NCI-H345 treated with DMSO at 0.1 percent for 48 hours (cell line): ENCODE measurements at regions not wholly inside any gene's neighbourhood (a gene's known extent, or its start where the extent isn't known, plus 50 kb on each side); places are given as distances from the start of the nearest gene placed in this dataset.
"Not testable (repeated sequence)": the region's sequence is repeated elsewhere in the genome, so short reads cannot be mapped to it uniquely, and the experiment has no call there.

ENCODE experiments used
- DNase-seq: peaks from one replicate; lab custom pipeline; 2025; ENCODE audit not compliant: unreplicated experiment; lab: John Stamatoyannopoulos, UW

GRCh38 chr4:102397056-102397455, 51.8 kb upstream of the SLC39A8 start:
- DNase-seq, result not testable (repeated sequence)

DNA sequence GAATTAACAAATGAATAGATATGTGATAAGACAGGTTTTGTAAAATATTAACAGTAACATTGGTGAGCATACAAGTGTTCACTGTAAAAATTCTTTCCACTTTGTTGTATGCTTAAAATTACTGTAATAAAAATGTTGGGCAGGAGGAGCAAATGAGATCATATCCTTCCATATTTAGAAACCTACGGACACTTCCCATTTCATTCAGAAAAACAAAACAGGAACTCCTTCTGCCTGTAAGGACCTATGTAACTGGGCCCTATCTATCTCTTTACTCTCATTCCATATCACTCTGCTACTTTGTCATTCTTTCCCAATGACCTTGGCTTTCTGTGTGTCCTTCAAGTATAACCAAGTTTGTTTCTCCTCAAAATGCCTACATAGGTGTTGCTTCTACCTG, 53.7 kb upstream of the SLC39A8 start:
- no peak for DNase-seq

GRCh38 chr4:102400898-102401297, 55.6 kb upstream of the SLC39A8 start:
- DNase-seq, result no peak

GRCh38 chr4:102402223-102402622, 56.9 kb upstream of the SLC39A8 start:
- DNase-seq, result no peak

- DNase-seq, result no peak
Measured at GRCh38 chr4:102403116-102403515, 57.8 kb upstream of the SLC39A8 start.

GRCh38 chr4:102404431-102404969, 59.2 kb upstream of the SLC39A8 start:
- no peak for DNase-seq

DNA sequence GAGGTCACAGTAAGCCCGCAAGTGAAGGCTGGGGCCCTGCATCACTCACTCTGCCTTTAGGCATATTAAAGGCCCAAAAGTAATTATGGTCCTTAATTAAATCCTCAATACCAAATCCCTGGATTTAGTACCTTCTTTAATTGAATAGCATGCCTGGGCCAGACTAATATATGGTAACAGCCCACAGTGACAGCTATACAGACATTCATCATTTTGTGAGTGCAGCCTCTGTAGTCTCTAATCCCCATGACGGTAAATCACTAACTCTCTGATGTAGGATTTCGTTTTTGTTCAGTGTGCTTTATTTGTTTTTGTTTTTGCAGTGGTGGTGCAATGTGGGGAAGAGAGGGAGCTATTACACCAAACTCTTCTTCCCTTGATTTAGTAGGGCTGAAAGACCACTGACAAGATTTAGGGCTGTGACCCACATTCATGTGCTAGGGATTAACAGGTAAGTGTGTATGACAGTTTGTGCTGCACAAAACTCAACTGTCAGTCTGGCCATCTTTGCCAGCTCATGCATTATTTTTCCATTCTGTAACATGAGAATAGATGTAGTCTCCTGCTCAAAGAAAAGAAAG, 60.6 kb upstream of the SLC39A8 start:
- DNase-seq, result no peak

- not testable (repeated sequence) for DNase-seq
Measured at GRCh38 chr4:102410884-102411283, 65.6 kb upstream of the SLC39A8 start.

GRCh38 chr4:102411408-102411807, 66.1 kb upstream of the SLC39A8 start:
- DNase-seq, result no peak

DNA sequence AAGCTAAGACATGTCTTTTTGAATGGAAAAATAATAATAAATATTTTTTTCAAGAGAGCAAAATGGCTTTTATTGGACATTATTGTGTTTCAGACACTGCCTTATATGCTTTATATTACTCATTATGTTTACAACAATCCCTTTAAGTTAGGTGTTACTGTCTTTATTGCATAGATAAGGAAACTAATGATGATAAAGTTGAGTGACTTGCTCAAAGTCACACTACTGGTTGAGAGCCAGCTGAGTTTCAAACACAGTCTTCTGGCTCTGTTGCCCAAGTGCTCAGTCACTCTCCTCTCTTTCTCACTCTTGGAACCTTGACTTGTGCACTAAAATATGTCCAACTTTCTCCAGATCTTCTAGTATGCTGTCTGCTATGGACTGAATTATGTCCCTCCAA, 71.5 kb upstream of the SLC39A8 start:
- DNase-seq, result no peak

DNA sequence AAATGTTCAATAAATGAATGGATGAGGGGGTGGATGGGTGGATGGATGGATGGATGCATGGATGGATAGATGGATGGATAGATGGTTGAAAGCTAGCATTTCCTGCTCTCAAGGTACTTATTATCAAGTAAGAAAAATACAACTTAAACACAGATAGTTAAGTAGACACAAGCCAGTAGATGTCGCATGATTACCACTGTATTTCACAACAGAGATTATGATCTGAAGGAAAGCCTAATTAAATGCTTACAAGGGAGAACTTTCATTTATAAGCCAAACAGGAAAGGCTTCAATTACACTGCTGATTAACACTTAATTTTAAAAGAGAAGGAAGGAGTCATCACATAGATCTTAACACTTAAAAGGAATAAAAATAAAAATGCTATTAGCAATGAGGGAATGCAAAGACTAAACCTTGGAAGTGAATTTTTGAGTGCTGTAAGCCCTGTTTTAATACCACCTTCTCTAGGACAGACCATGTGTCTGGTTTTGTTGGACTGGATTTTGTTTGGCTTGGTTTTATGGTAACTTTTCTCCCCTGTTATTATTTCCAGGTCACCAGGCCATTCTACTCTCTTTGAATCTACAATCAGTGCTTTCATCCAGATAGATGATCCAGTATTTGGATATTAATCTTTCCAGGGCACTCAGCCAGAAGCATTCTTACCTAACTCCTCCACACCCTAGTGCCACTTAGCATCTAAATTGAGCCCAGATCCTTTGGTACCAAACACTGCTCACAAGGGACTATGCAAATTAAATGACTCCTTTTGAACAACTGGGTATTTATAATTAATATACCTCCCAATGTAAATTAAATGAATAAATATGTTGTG, 75.5 kb upstream of the SLC39A8 start:
- no peak for DNase-seq

DNA sequence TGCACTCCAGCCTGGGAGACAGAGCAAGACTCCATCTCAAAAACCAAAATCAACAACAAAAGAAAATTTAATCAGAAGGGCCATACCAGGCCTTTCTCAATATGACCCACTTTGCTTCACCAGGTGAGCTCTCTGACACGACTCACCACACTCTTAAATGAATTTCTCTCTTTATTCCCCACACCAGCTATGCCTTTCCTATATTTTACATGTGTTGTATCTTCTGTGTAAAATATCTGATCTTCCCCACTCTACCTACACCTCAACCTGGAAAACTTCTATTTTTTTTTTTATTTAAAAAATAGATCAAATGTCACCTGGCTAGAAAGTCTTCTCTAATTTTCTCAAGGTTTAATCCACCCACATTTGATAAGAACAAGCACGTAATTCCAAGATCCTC, 77.6 kb upstream of the SLC39A8 start:
- DNase-seq, result no peak

- DNase-seq, result no peak
Measured at GRCh38 chr4:102423375-102423774, 77.8 kb upstream of the NFKB1 start.

DNA sequence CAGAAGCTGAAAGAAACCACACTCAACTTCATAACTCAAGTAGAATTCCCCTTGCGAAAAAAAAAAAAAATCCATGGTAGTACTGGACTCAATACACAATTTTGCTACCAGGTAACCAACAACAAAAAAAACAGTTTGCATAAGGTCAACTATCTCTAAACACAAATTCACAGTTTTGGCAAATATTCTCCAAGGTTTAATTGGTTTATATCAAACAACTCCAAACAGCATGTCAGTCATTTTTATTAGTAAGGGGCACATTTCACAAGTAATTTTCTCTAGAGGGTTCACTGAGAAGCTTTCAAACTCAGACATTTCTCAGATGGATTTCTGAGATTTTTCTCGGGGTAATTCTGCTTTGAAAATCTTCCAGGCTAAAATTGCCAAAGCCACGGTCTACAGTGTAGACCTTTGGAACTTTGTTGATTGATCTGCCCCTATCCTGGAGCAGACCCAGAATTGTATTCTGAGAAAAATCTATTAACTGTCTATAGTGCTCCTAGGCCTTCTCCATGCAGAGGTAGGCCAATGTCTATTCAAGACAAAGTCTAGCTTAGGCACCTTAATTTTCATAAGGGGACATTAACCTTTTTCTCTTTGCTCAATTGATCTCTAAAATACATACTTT, 73.7 kb upstream of the NFKB1 start:
- no peak for DNase-seq

DNA sequence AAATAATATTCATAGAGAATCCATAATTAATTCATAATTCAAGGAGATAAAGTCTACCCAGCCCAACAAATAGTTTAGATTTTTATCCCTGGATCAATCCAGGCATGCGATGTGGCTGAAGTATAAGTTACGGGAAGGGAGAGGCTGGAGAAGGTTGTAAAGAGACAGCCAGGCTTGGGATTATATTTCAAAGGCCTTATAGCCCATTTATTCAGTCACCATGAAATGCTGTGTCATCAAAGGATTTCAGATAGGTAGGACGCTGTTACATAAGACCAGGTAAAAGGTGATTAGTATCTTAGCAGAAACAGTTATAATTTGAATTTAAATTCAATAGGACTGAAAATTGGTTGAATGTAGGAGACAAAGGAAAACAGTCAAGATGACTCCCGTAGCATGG, 73.0 kb upstream of the NFKB1 start:
- DNase-seq, result no peak

- DNase-seq, result no peak
Measured at GRCh38 chr4:102429553-102429952, 71.6 kb upstream of the NFKB1 start.

GRCh38 chr4:102430461-102430910, 70.7 kb upstream of the NFKB1 start:
- DNase-seq, result no peak

GRCh38 chr4:102431608-102431961, 69.6 kb upstream of the NFKB1 start:
- DNase-seq, result no peak

- DNase-seq, result no peak
Measured at GRCh38 chr4:102437111-102437510, 64.0 kb upstream of the NFKB1 start.

- DNase-seq, result no peak
Measured at GRCh38 chr4:102438396-102439235, 62.5 kb upstream of the NFKB1 start.

DNA sequence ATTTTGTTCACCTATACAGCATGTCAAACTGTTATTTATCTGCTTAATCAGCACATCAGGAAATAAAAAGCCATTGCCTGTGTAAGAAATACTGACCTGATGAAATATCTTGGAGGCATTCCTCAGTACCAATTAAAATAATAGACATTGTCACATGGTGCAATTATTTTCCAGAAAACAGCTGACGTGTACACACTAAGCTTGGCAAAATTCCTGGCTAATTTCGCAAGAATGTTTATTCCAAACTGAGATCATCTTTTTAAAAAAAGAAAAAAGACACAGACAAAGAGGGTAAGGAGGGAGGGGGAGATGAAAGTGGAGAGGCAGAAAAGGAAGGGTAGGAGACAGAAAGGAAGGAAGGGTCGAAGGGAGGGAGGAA, 61.9 kb upstream of the NFKB1 start:
- DNase-seq, result no peak
